ENCODE measurements at regions not wholly inside any gene's neighbourhood (a gene's known extent, or its start where the extent isn't known, plus 50 kb on each side); places are given as distances from the start of the nearest gene placed in this dataset.
"Not testable (repeated sequence)": the region's sequence is repeated elsewhere in the genome, so short reads cannot be mapped to it uniquely, and the experiment has no call there.

GRCh38 chr2:184993746-184994145 is 395.4 kb downstream of the ZNF804A start:
- no peak for DNase-seq (ENCODE audit: low spot score)

DNA sequence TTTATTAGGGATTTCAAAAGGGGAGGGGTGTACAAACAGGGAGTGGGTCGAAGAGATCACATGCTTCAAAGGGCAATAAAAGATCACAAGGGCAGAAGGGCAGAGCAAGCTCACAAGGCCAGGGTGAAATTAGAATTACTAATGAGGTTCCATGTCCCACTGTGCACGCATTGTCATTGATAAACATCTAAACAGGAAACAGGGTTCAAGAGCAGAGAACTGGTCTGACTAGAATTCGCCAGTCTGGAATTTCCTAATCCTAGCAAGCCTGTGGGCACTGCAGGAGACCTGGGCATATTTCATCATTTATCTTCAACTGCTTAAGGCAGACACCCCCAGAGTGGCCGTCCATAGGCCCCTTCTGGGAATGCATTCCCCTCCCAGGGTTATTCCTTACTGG is 408.2 kb downstream of the ZNF804A start:
- DNase-seq (ENCODE audit: low spot score) = no peak

DNA sequence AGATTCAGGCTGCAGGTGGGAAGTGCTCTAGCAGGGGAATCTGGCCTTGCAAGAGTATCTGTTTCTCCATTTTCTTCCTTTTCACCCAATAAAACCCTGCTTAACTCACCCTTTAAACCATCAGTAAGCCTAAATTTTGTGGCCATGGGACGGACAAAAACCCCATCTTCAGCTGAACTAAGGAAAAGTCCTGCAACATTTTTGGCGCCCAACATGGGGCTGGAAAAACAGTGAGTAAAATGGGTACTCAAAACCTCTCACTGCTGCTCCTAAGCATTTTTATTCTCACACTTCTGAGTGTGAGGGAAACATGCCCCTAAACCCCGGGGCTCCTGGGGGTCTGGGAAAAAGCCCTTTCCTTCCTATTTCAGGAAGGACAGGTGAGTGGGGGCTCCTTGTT is 414.3 kb downstream of the ZNF804A start:
- peak; percentile 1 for DNase-seq (ENCODE audit: low spot score)

- no peak for DNase-seq (ENCODE audit: low spot score)
Observed at GRCh38 chr2:185014076-185014475, 415.7 kb downstream of the ZNF804A start.

DNA sequence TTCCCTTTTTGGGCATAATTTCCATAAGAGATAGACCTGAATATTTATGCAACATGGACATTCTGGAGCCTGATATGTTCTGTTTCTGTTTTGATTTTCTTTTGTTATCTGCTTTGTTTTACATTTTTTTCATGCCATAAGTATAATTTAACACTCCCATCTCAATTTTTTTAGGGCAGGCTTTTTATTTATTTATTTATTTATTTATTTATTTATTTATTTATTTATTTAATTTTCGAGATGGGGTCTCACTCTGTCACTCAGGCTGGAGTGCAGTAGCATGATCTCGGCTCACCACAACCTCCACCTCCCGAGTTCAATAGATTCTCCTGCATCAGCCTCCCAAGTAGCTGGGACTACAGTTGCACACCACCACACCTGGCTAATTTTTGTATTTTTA is 427.6 kb downstream of the ZNF804A start:
- not testable (repeated sequence) for DNase-seq (ENCODE audit: low spot score)

- DNase-seq (ENCODE audit: low spot score) = no peak
Observed at GRCh38 chr2:185035906-185036305, 437.6 kb downstream of the ZNF804A start.

DNA sequence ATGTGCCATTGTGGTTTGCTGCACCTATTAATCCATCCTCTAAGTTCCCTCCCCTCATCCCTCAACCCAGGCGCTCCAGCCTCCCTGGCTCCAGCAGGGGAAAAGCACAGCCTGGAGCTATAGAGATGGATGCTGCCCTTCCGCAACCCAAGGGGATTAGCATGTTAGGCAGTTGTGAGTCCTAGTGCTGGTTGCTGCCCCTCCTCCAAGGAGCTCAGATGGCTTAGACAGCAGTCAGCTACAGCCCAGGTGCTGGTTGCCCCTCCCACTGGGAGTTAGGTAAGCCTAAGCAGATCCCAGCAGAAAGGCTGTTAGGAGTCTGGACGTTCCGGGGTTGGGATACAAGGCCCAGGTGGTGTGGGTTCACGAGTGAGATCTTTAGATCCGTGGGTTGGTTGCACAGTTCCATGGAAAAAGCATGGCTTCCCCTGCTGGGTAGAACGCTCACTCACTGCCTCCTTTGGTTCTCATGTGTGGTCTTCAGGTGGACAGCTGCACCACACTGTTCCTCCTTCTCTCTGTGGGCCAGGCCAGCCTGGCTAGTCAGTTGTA is 446.1 kb downstream of the ZNF804A start:
- DNase-seq (ENCODE audit: low spot score) = no peak

DNA sequence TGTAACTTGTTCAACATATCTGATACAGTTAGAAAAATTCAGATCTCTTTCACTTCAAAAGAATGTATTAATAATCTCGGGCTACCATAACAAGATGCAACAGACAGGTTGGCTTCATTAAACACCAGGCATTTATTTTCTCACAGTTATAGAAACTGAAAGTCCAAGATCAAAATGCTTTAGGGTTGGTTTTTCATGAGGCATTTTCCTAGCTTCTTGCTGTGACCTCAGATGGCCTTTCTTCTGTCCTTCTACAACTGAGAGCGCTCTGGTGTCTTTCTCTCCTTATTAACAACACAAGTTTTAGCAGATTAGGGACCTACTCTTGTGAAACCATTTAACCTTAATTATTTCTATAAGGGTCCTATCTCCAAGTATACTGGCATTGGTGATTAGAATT is 452.5 kb downstream of the ZNF804A start:
- no peak for DNase-seq (ENCODE audit: low spot score)

DNA sequence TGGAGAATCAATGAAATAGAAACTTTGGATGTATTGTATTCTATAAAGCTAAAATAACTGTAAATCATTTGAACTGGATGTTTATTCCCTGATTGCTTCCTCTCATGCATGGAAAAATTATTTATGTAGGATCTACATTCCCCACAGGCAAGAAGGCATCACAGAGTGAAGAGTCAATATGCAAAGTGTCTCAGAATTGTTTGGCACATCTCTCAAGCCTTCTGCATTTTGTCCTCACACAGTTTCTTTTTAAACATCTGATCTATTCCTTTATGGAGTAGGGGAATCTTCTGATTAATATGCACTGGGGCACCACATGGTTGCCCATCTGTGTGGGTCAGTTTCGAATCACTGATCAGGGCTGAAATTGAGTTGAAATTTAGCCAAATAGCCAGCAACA is 465.4 kb downstream of the ZNF804A start:
- DNase-seq (ENCODE audit: low spot score) = no peak

DNA sequence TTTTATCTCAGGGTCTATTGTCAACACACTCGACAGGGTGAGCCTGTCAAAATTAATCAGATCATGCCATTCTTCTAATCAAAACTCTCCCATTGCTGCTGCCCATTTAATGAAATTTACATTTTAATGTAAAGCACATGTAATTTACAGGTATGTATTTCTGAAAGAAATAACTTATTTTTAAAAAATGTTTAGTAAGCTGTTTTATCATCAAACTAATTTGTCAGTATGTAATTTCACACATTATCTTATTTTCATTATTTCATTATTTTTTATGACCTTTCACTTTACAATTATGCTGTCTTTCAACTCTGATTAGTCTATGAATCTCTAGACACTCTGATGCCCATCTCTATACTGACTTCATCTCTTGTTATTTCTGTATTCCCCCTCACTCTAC is 467.8 kb downstream of the ZNF804A start:
- no peak for DNase-seq (ENCODE audit: low spot score)

DNA sequence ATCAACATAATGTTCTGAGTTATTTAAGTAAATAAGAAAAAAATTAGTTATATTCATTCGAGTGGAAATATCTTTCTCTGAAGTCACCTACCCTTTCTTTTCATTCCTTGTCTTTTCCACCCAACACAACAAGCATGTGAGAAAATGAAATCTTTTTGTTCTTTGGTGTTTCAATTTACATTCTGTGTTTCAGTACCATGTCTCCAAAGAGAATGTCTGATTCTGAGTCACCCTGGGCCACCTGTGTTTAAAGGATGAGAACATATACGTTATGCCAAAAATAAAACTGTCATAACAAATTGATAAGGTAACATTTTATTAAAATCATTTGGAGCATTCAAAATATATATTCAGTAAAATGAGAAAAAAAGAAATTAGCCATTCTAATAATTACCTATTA is 470.8 kb downstream of the ZNF804A start:
- no peak for DNase-seq (ENCODE audit: low spot score)

DNA sequence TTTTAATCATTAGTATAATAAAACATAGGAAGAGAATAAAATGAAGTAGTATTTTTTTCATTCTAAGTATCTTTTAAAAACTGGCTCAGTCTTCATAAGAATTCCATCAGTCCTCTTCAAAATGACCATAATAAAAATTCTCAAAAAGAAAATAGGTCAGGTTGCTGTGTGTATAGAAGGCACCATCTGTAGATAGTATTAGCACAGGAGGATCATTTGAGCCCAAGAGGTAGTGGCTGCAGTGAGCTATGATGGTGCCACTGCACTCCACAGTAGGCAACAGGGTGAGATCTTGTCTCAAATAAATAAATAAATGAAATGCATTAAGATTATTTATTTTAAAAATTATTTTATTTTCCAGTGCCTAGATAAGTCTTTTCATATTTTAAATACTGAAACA is 475.8 kb downstream of the ZNF804A start:
- no peak for DNase-seq (ENCODE audit: low spot score)

DNA sequence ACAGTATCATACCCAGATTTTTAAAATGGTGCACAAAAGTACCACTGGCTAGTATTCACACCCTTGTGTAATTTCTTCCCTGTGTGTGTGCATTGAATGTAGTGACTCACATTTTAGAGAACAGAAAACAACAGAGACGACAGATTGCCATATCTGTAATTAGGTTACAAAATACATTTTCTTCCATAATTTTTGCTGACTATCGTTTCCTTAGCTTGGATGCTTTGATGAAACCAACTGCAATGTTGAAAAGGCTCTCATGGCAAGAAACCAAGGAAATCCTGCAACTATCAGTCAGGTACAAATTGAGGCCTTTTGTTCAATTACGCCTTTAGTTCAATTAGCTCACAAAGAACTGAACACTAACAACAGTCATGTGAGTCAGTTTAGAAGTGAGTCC is 484.4 kb downstream of the ZNF804A start:
- DNase-seq (ENCODE audit: low spot score) = no peak

DNA sequence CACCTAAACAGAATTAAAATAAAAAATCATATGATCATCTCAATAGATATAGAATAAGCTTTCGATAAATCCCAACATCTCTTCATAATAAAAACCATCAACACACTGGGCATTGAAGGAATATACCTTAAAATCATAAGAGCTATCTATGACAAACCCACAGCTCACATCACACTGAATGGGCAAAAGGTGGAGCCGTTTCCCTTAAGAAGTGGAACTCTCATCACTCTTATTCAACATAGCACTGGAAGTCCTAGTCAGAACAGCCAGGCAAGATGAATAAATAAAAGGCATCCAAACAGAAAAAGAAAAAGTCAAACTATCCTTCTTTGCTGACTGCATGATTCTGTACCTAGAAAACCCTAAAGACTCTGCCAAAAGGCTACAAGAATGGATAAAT is 510.3 kb downstream of the ZNF804A start:
- DNase-seq (ENCODE audit: low spot score) = no peak

GRCh38 chr2:185127412-185127811 is 529.1 kb downstream of the ZNF804A start:
- peak; percentile 18 for DNase-seq (ENCODE audit: low spot score)

- DNase-seq (ENCODE audit: low spot score) = no peak
Observed at GRCh38 chr2:185128346-185128745, 530.0 kb downstream of the ZNF804A start.

GRCh38 chr2:185128996-185129395 is 530.7 kb downstream of the ZNF804A start:
- DNase-seq (ENCODE audit: low spot score) = no peak

- no peak for DNase-seq (ENCODE audit: low spot score)
Observed at GRCh38 chr2:185130685-185131084, 532.4 kb downstream of the ZNF804A start.

- DNase-seq (ENCODE audit: low spot score) = no peak
Observed at GRCh38 chr2:185132501-185133041, 534.2 kb downstream of the ZNF804A start.

DNA sequence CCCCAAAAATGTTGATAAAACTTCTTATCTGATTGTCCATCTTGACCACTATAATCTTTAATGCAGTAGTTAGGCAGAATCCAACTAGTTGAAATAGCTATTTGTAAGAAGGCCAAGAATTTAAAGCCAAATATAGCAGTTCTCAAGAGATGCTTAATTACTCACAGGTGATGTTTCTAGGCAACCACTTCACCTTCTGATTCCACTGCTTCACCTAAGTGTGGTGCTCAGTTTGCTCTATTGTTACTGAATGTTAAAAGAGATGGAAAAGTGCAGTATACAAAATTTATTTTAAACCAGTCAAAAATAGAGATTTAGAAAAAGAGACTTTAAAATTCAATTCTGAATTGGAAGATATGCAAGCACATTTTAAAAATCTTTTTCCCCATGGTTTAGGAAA is 539.4 kb downstream of the ZNF804A start:
- DNase-seq (ENCODE audit: low spot score) = no peak

DNA sequence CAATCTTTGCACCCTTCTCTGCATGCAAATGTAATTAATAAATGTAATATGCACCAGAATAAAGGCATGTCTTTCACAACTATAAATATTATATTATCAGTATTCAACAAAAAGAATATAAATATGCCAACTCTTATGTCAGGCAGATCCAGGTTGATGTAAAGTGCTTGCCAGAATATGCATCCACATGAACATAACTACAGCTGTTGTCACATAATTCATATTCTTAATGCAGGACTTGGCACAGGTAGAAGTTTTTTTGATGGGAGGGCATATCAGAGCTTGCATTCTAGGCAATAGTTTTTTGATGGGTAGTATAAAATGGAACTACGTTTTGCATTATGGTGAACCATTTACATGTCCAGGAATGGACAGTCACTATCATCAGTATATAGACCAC is 544.3 kb downstream of the ZNF804A start:
- no peak for DNase-seq (ENCODE audit: low spot score)

DNA sequence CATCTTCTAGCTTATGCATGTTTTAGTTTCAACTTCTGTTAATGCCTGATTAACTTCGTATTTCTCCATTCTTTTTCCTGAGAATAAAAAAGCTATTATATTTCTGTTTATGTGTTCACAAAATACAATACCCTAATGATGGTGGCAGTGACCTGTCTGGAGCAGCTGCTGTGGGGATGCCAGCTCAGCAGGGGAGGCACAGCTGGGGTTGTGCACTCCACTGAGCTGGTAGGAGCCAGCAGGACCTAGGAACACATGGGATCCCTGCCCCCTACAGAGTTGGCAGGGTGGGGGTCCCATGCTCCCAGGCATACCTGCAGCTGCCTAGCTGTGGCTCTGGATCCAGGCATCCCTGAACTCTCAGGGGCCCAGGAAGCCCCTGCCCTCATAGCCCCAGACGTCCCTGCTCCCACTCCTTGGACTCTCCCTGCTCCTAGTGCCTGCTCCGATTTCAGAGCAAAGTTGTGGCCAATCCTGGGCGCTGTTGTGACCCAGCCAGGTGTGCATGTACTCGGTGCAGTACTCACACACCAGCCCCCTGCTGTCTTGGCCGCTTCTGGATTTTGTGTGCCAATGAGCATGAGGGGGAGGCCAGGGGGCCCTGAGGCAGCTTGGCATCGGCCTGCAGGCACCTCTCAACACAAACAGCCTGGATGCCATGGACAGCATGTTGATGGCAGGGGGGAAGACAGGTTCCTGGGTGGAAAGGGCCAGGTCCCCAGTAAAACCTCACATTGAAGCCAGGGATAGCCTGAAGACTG is 546.0 kb downstream of the ZNF804A start:
- no peak for DNase-seq (ENCODE audit: low spot score)

DNA sequence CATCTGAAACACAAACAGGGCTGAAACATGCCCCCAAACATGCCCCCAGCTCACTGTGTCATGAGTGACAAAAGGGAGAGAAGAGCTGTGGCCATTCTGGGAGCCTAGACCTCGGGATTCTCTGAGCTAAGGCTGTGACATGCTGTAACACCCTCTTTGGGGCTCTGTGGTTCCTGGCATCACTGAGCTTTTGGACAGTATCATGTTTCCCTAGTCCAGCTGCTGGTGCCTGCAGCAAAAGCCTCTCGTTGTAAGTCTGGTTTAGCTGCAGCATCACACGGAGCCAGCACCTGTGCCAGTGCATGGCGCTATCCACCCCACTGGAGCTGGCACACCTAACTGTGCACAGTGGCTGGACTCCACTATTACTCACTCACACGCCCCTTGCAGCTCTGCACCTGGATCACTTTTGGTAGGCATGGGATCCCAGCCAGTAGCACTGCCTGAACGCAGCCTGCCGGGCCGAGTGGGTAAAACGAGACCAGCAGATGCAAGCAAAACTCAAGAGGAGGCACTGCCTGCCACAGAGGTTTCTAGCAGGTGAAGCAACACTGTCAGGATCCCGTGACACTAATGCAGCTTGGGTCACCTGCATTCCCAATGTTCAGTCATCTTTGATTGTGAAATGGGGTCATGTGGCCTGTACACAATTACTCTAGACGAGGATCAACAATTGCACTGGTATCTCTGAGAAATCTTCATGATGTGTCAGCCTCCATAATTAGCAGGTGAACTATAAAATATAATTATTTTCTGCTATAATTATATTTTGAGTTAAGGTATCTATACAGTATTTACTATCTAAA is 547.2 kb downstream of the ZNF804A start:
- no peak for DNase-seq (ENCODE audit: low spot score)
